A549 (cell line): ENCODE measurements at regions not wholly inside any gene's neighbourhood (a gene's known extent, or its start where the extent isn't known, plus 50 kb on each side); places are given as distances from the start of the nearest gene placed in this dataset.

ENCODE experiments used
- ATAC-seq, 2 experiments: fragments of 200-7000 bp in 1 of 2; fragments of >200 bp in 1 of 2; cut with Nextera tagmentation in 1 of 2; cut with Tn5 transposase in 1 of 2; 3 replicates each; pipeline versions ENCODE4 v1.8.0 to v1.9.1; 2018 to 2020; ENCODE audit warnings: mild to moderate bottlenecking in 1 of 2, moderate library complexity in 1 of 2
- CTCF ChIA-PET: fragments of 300-600 bp; sonication (Branson Sonifier 250); formaldehyde crosslinking; extraction: SDS; loops from one replicate; lab custom pipeline; 2021; ENCODE audit warnings: antibody characterized with exemption, inconsistent platforms; lab: Yijun Ruan, JAX
- POLR2A ChIA-PET: fragments of 350-600 bp; formaldehyde crosslinking; extraction: SDS; loops from one replicate; lab custom pipeline; 2021; ENCODE audit warnings: antibody characterized with exemption, inconsistent platforms; lab: Yijun Ruan, JAX
- DNase-seq, 2 experiments: peaks; one replicate each; pipeline versions ENCODE4 v3.0.0 to v3.0.0-alpha.2; 2011 to 2016; ENCODE audit warnings: low read depth in 1 of 2, low spot score in 1 of 2
- FAIRE-seq: peaks from 2 replicates; lab custom pipeline; 2011; peaks lifted over from hg19 to GRCh38; lab: Jason Lieb, UNC
- H3K27ac ChIP-seq, 2 experiments: fragments of >200 bp; sonication (Bioruptor Twin); formaldehyde crosslinking; 3 replicates each; pipeline ENCODE4 v1.5.1; 2016 to 2017
- H3K4me1 ChIP-seq: fragments of >200 bp; sonication (Bioruptor Twin); formaldehyde crosslinking; 3 replicates; pipeline ENCODE4 v1.6.1; 2016
- H3K4me2 ChIP-seq: fragments of >200 bp; sonication (Bioruptor Twin); formaldehyde crosslinking; 3 replicates; pipeline ENCODE4 v1.6.1; 2016
- H3K4me3 ChIP-seq: fragments of >200 bp; sonication (Bioruptor Twin); formaldehyde crosslinking; 3 replicates; pipeline ENCODE4 v1.5.1; 2016
- H3K9me3 ChIP-seq: fragments of >200 bp; sonication (Bioruptor Twin); formaldehyde crosslinking; 3 replicates; pipeline ENCODE4 v1.6.1; 2016
- CHD4 ChIP-seq: fragments of 200-600 bp; sonication (generic); IDR thresholded peaks from 2 replicates; pipeline ENCODE4 v1.6.1; 2016; ENCODE audit warnings: antibody characterized with exemption, mild to moderate bottlenecking, borderline replicate concordance
- EHMT2 ChIP-seq: fragments of 200-600 bp; sonication (generic); IDR thresholded peaks from 2 replicates; pipeline ENCODE4 v1.6.1; 2016; ENCODE audit warnings: antibody characterized with exemption, low read depth, mild to moderate bottlenecking, moderate library complexity
- EP300 ChIP-seq, 2 experiments: fragments of >200 bp; sonication (Bioruptor Twin); formaldehyde crosslinking; IDR thresholded peaks; 2 replicates in 1 of 2; 3 replicates in 1 of 2; pipeline ENCODE4 v1.6.1; 2016 to 2017
- FOSB ChIP-seq: fragments of 250-450 bp; sonication (Bioruptor Pico); IDR thresholded peaks from 2 replicates; pipeline ENCODE4 v1.5.0; 2020; ENCODE audit warnings: mild to moderate bottlenecking, moderate library complexity
- FOXS1 ChIP-seq: fragments of 250-450 bp; sonication (Bioruptor Pico); IDR thresholded peaks from 2 replicates; pipeline ENCODE4 v1.5.0; 2020; ENCODE audit warnings: mild to moderate bottlenecking, moderate library complexity
- GATA3 ChIP-seq: IDR thresholded peaks from 2 replicates; pipeline ENCODE4 v1.6.1; 2012; ENCODE audit warnings: borderline replicate concordance
- HDAC2 ChIP-seq: fragments of 200-600 bp; sonication (generic); IDR thresholded peaks from 2 replicates; pipeline ENCODE4 v1.6.1; 2016
- HEYL ChIP-seq: fragments of 250-450 bp; sonication (Bioruptor Pico); IDR thresholded peaks from 2 replicates; pipeline ENCODE4 v1.8.0; 2021; ENCODE audit warnings: mild to moderate bottlenecking, moderate library complexity
- MAZ ChIP-seq: fragments of 150-350 bp; IDR thresholded peaks from 2 replicates; pipeline ENCODE4 v1.6.1; 2014; ENCODE audit warnings: antibody characterized with exemption, low read depth, low read length, borderline replicate concordance
- NFE2L2 ChIP-seq: fragments of 150-350 bp; conservative IDR thresholded peaks from 2 replicates; pipeline ENCODE4 v1.6.1; 2014; ENCODE audit warnings: low read length
- NR3C1 ChIP-seq: fragments of >200 bp; sonication (Bioruptor Twin); formaldehyde crosslinking; IDR thresholded peaks from 3 replicates; pipeline ENCODE4 v1.6.1; 2017
- PHF8 ChIP-seq: fragments of 200-600 bp; sonication (generic); IDR thresholded peaks from 2 replicates; pipeline ENCODE4 v1.6.1; 2016; ENCODE audit warnings: low read depth, mild to moderate bottlenecking, antibody characterized with exemption, moderate library complexity, borderline replicate concordance
- POLR2A ChIP-seq: IDR thresholded peaks from 2 replicates; pipeline ENCODE4 v1.6.1; 2012; ENCODE audit warnings: mild to moderate bottlenecking, low read length
- RFX5 ChIP-seq: fragments of 450-650 bp; IDR thresholded peaks from 2 replicates; pipeline ENCODE4 v1.7.1; 2014; ENCODE audit warnings: antibody characterized with exemption, mild to moderate bottlenecking, moderate library complexity
- RNF2 ChIP-seq: fragments of 200-600 bp; sonication (generic); IDR thresholded peaks from 2 replicates; pipeline ENCODE4 v1.6.1; 2016; ENCODE audit warnings: low read depth, mild to moderate bottlenecking, antibody characterized with exemption, moderate library complexity, borderline replicate concordance
- SMC3 ChIP-seq: fragments of >200 bp; sonication (Bioruptor Twin); formaldehyde crosslinking; IDR thresholded peaks from 3 replicates; pipeline ENCODE4 v1.6.1; 2018; ENCODE audit warnings: inconsistent platforms
- SREBF2 ChIP-seq: fragments of 450-650 bp; IDR thresholded peaks from 2 replicates; pipeline ENCODE4 v1.6.1; 2014; ENCODE audit warnings: mild to moderate bottlenecking, moderate library complexity
- ZC3H11A ChIP-seq: fragments of 450-650 bp; IDR thresholded peaks from 2 replicates; pipeline ENCODE4 v1.6.1; 2014; ENCODE audit warnings: antibody characterized with exemption, mild to moderate bottlenecking
- ZFP36 ChIP-seq: fragments of 450-650 bp; IDR thresholded peaks from 2 replicates; pipeline ENCODE4 v1.6.1; 2014; ENCODE audit warnings: borderline replicate concordance; ENCODE audit not compliant: partially characterized antibody
- ZNF302 ChIP-seq: fragments of 250-450 bp; sonication (Bioruptor Pico); IDR thresholded peaks from 2 replicates; pipeline ENCODE4 v1.9.0; 2021; ENCODE audit warnings: inconsistent platforms, mild to moderate bottlenecking, moderate library complexity
- WGBS: methylation state at CpG from one replicate; pipeline ENCODE4 v1.1.6; 2017; ENCODE audit errors: missing lambda C conversion rate; 5-methylcytosine and 5-hydroxymethylcytosine counted together
- TF ChIP-seq, protein P1 (sequence below): fragments of 250-450 bp; sonication (Bioruptor Pico); IDR thresholded peaks from 2 replicates; pipeline ENCODE4 v1.5.0; 2020; ENCODE audit warnings: low read depth, mild to moderate bottlenecking, moderate library complexity
- TF ChIP-seq, protein P2 (sequence below): IDR thresholded peaks from 2 replicates; pipeline ENCODE4 v1.6.1; 2012
- TF ChIP-seq, protein P3 (sequence below): fragments of 250-450 bp; sonication (Bioruptor Pico); IDR thresholded peaks from 2 replicates; pipeline ENCODE4 v1.5.0; 2021; ENCODE audit warnings: mild to moderate bottlenecking, moderate library complexity, borderline replicate concordance
- TF ChIP-seq, protein P4 (sequence below): fragments of 150-350 bp; IDR thresholded peaks from 2 replicates; pipeline ENCODE4 v1.6.1; 2014; ENCODE audit warnings: low read depth, mild to moderate bottlenecking, low read length

DNA sequence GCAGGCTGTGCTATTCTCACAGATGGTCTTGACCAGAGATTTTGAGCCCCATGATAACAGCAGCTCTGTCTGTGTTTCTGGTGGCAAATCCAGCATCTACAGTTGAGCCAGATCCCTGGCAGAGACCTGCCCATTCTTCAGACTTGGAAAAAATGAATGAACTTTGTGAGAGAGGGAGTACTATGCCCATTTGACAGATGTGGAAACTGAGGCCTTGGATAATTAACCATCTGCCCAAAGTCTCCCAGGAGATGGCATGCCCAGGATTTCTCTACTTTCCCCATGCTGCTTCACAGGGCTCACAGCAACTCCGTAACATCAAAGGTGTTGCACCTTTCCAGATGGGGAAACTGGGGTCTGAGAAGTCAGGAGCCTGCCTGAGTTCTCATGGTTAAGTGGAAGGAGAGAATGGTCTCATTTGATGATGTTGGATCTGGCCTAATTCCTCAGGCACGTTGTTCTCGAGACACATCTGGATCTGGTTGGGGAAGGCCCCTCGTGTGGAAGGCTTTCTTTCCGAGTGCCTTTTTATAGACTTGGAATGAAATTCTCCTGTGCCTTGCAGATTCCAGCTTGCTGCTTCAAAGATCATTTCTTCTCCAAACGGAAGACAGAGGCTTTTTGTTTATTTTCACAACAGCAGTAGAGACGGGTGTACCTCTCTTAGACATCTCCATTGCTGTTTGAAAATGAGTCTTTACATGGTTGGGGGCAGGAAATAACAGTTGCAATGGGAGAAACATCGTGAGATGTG lies 73.3 kb upstream of the STX18 start:
- H3K4me2 ChIP-seq = no peak overlapping the region
- FAIRE-seq = no peak
- no peak for TF ChIP-seq FOSB (CRISPR knock-in tag)
- TF ChIP-seq SMC3 = no peak
- TF ChIP-seq RFX5 = no peak
- no peak for TF ChIP-seq ZC3H11A
- no peak for TF ChIP-seq SREBF2
- no peak for TF ChIP-seq NR3C1
- no peak for TF ChIP-seq ZNF302 (CRISPR knock-in tag)
- no peak for TF ChIP-seq POLR2A
- TF ChIP-seq RNF2 = no peak
- no peak for TF ChIP-seq GATA3
- TF ChIP-seq, protein P1, sequence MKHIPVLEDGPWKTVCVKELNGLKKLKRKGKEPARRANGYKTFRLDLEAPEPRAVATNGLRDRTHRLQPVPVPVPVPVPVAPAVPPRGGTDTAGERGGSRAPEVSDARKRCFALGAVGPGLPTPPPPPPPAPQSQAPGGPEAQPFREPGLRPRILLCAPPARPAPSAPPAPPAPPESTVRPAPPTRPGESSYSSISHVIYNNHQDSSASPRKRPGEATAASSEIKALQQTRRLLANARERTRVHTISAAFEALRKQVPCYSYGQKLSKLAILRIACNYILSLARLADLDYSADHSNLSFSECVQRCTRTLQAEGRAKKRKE = no peak
- TF ChIP-seq CHD4 = no peak
- TF ChIP-seq ZFP36 = no peak
- TF ChIP-seq, protein P2, sequence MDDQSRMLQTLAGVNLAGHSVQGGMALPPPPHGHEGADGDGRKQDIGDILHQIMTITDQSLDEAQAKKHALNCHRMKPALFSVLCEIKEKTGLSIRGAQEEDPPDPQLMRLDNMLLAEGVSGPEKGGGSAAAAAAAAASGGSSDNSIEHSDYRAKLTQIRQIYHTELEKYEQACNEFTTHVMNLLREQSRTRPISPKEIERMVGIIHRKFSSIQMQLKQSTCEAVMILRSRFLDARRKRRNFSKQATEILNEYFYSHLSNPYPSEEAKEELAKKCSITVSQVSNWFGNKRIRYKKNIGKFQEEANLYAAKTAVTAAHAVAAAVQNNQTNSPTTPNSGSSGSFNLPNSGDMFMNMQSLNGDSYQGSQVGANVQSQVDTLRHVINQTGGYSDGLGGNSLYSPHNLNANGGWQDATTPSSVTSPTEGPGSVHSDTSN = no peak
- TF ChIP-seq NFE2L2 = no peak
- TF ChIP-seq, protein P3, sequence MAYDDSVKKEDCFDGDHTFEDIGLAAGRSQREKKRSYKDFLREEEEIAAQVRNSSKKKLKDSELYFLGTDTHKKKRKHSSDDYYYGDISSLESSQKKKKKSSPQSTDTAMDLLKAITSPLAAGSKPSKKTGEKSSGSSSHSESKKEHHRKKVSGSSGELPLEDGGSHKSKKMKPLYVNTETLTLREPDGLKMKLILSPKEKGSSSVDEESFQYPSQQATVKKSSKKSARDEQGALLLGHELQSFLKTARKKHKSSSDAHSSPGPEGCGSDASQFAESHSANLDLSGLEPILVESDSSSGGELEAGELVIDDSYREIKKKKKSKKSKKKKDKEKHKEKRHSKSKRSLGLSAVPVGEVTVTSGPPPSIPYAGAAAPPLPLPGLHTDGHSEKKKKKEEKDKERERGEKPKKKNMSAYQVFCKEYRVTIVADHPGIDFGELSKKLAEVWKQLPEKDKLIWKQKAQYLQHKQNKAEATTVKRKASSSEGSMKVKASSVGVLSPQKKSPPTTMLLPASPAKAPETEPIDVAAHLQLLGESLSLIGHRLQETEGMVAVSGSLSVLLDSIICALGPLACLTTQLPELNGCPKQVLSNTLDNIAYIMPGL = no peak
- TF ChIP-seq HEYL (CRISPR knock-in tag) = no peak
- no peak for TF ChIP-seq MAZ
- TF ChIP-seq, all 56 proteins: peak for 0
- DNase-seq (no peak), ATAC-seq (no peak)
- Histone ChIP-seq H3K9me3 (no peaks in the 10 kb centered on the region), H3K4me3 (no peak overlapping the region), H3K27ac (no peak overlapping the region), H3K4me1 (no peaks in the 10 kb centered on the region)
- ChIA-PET POLR2A (no interaction called here), CTCF (interaction anchor here (1.6 kb wide), 1 partner anchor 10 kb away, joined by 4 read pairs; no protein-coding TSS in a partner anchor)
- 61% methylated on average over 8 of the region's 8 CpGs for WGBS

DNA sequence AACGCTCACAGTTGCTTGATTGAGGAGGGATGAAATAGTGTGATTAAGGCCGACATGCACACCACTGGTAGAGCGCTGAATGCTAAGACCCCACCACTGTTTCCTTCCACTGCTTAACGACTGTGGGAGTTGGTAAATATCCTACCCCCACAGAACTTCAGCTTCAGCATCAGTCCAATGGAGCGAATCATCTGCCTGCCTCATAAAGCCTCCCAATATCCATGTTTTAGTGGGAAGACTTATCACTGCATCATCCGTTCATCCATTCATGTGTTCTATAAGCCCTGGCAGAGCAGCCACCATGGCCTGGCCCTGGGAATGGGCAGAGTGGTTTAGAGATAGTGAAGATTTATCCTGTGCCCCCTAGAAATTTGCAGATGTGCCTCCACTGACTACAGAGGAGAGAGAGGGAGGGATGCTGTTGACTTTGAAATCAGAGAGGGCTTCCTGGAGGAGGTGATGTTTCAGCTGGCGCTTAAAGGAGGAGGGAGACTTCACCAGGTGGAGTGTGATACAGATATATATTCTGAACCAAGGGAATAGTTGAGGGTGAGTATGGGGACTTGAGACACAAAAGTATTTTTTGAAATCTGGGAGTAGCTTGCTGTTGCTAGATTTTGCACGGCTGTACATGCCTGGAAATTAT lies 71.9 kb upstream of the STX18 start:
- TF ChIP-seq ZNF302 (CRISPR knock-in tag) (no peak), ZFP36 (peak; percentile 48), HDAC2 (no peak), EP300 (IDR thresholded peaks at IDR 0.05) (no peak), FOXS1 (CRISPR knock-in tag) (no peak), RNF2 (no peak), EHMT2 (no peak), PHF8 (no peak)
- TF ChIP-seq, protein P4, sequence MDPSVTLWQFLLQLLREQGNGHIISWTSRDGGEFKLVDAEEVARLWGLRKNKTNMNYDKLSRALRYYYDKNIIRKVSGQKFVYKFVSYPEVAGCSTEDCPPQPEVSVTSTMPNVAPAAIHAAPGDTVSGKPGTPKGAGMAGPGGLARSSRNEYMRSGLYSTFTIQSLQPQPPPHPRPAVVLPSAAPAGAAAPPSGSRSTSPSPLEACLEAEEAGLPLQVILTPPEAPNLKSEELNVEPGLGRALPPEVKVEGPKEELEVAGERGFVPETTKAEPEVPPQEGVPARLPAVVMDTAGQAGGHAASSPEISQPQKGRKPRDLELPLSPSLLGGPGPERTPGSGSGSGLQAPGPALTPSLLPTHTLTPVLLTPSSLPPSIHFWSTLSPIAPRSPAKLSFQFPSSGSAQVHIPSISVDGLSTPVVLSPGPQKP = no peak
- Histone ChIP-seq H3K4me1 (no peaks in the 10 kb centered on the region), H3K9me3 (no peaks in the 10 kb centered on the region), H3K27ac (no peak overlapping the region), H3K4me2 (no peak overlapping the region), H3K4me3 (no peak overlapping the region)
- ATAC-seq = no peak
- 69% methylated on average over 8 of the region's 8 CpGs for WGBS
- DNase-seq = no peak
- ChIA-PET POLR2A (no interaction called here), CTCF (interaction anchor here (1.6 kb wide), 1 partner anchor 11 kb away, joined by 4 read pairs; no protein-coding TSS in a partner anchor)
- no peak for FAIRE-seq
